A549 (cell line): ENCODE measurements at regions not wholly inside any gene's neighbourhood (a gene's known extent, or its start where the extent isn't known, plus 50 kb on each side); places are given as distances from the start of the nearest gene placed in this dataset.

Experiments used
- ATAC-seq, 2 experiments: fragments of 200-7000 bp in 1 of 2; fragments of >200 bp in 1 of 2; cut with Nextera tagmentation in 1 of 2; cut with Tn5 transposase in 1 of 2; 3 replicates each; pipeline versions ENCODE4 v1.8.0 to v1.9.1; 2018 to 2020; ENCODE audit warnings: mild to moderate bottlenecking in 1 of 2, moderate library complexity in 1 of 2
- CTCF ChIA-PET: fragments of 300-600 bp; sonication (Branson Sonifier 250); formaldehyde crosslinking; extraction: SDS; loops from one replicate; lab custom pipeline; 2021; ENCODE audit warnings: antibody characterized with exemption, inconsistent platforms; lab: Yijun Ruan, JAX
- POLR2A ChIA-PET: fragments of 350-600 bp; formaldehyde crosslinking; extraction: SDS; loops from one replicate; lab custom pipeline; 2021; ENCODE audit warnings: antibody characterized with exemption, inconsistent platforms; lab: Yijun Ruan, JAX
- DNase-seq, 2 experiments: peaks; one replicate each; pipeline versions ENCODE4 v3.0.0 to v3.0.0-alpha.2; 2011 to 2016; ENCODE audit warnings: low read depth in 1 of 2, low spot score in 1 of 2
- FAIRE-seq: peaks from 2 replicates; lab custom pipeline; 2011; peaks lifted over from hg19 to GRCh38; lab: Jason Lieb, UNC
- H3K27ac ChIP-seq, 2 experiments: fragments of >200 bp; sonication (Bioruptor Twin); formaldehyde crosslinking; 3 replicates each; pipeline ENCODE4 v1.5.1; 2016 to 2017
- H3K4me1 ChIP-seq: fragments of >200 bp; sonication (Bioruptor Twin); formaldehyde crosslinking; 3 replicates; pipeline ENCODE4 v1.6.1; 2016
- H3K4me2 ChIP-seq: fragments of >200 bp; sonication (Bioruptor Twin); formaldehyde crosslinking; 3 replicates; pipeline ENCODE4 v1.6.1; 2016
- H3K4me3 ChIP-seq: fragments of >200 bp; sonication (Bioruptor Twin); formaldehyde crosslinking; 3 replicates; pipeline ENCODE4 v1.5.1; 2016
- H3K9me3 ChIP-seq: fragments of >200 bp; sonication (Bioruptor Twin); formaldehyde crosslinking; 3 replicates; pipeline ENCODE4 v1.6.1; 2016
- BCL3 ChIP-seq: fragments of >200 bp; sonication (Bioruptor Twin); formaldehyde crosslinking; IDR thresholded peaks from 3 replicates; pipeline ENCODE4 v1.6.1; 2016
- CTCF ChIP-seq: fragments of >200 bp; sonication (Bioruptor Twin); formaldehyde crosslinking; IDR thresholded peaks from 3 replicates; pipeline ENCODE4 v1.5.1; 2016
- EHF ChIP-seq: fragments of 250-450 bp; sonication (Bioruptor Pico); IDR thresholded peaks from 2 replicates; pipeline ENCODE4 v1.5.0; 2020; ENCODE audit warnings: mild to moderate bottlenecking
- ELK1 ChIP-seq: fragments of 150-350 bp; IDR thresholded peaks from 2 replicates; pipeline ENCODE4 v1.6.1; 2014; ENCODE audit warnings: low read depth, mild to moderate bottlenecking, low read length
- FOSB ChIP-seq: fragments of 250-450 bp; sonication (Bioruptor Pico); IDR thresholded peaks from 2 replicates; pipeline ENCODE4 v1.5.0; 2020; ENCODE audit warnings: mild to moderate bottlenecking, moderate library complexity
- FOXS1 ChIP-seq: fragments of 250-450 bp; sonication (Bioruptor Pico); IDR thresholded peaks from 2 replicates; pipeline ENCODE4 v1.5.0; 2020; ENCODE audit warnings: mild to moderate bottlenecking, moderate library complexity
- HDAC2 ChIP-seq: fragments of 200-600 bp; sonication (generic); IDR thresholded peaks from 2 replicates; pipeline ENCODE4 v1.6.1; 2016
- HMGXB4 ChIP-seq: fragments of 250-450 bp; sonication (Bioruptor Pico); IDR thresholded peaks from 2 replicates; pipeline ENCODE4 v1.5.0; 2021; ENCODE audit warnings: mild to moderate bottlenecking, moderate library complexity, borderline replicate concordance
- KDM1A ChIP-seq: fragments of 200-600 bp; sonication (generic); IDR thresholded peaks from 2 replicates; pipeline ENCODE4 v1.6.1; 2016; ENCODE audit warnings: low read depth, mild to moderate bottlenecking
- KDM5A ChIP-seq: fragments of 200-600 bp; sonication (generic); IDR thresholded peaks from 2 replicates; pipeline ENCODE4 v1.6.1; 2016; ENCODE audit warnings: antibody characterized with exemption, mild to moderate bottlenecking
- MAFK ChIP-seq: fragments of 450-650 bp; IDR thresholded peaks from 2 replicates; pipeline ENCODE4 v1.6.1; 2014; ENCODE audit not compliant: partially characterized antibody
- MYC ChIP-seq: IDR thresholded peaks from 2 replicates; pipeline ENCODE4 v1.6.1; 2012; ENCODE audit warnings: mild to moderate bottlenecking, inconsistent platforms, low read length, improper control_type of control experiment, borderline replicate concordance
- NFE2L2 ChIP-seq: fragments of 150-350 bp; conservative IDR thresholded peaks from 2 replicates; pipeline ENCODE4 v1.6.1; 2014; ENCODE audit warnings: low read length
- RCOR1 ChIP-seq: fragments of 150-350 bp; IDR thresholded peaks from 2 replicates; pipeline ENCODE4 v1.6.1; 2014; ENCODE audit warnings: antibody characterized with exemption, low read length, low read depth
- REST ChIP-seq: fragments of 200-600 bp; sonication (generic); IDR thresholded peaks from 2 replicates; pipeline ENCODE4 v1.6.1; 2016; ENCODE audit warnings: antibody characterized with exemption, mild to moderate bottlenecking, moderate library complexity
- SMC3 ChIP-seq: fragments of >200 bp; sonication (Bioruptor Twin); formaldehyde crosslinking; IDR thresholded peaks from 3 replicates; pipeline ENCODE4 v1.6.1; 2018; ENCODE audit warnings: inconsistent platforms
- TP53 ChIP-seq: fragments of 250-450 bp; sonication (Bioruptor Pico); IDR thresholded peaks from 2 replicates; pipeline ENCODE4 v1.5.0; 2021; ENCODE audit warnings: mild to moderate bottlenecking, moderate library complexity
- WGBS: methylation state at CpG from one replicate; pipeline ENCODE4 v1.1.6; 2017; ENCODE audit errors: missing lambda C conversion rate; 5-methylcytosine and 5-hydroxymethylcytosine counted together

- peaks cover 22% of the 10 kb centered on the region; the same call in 1 of the 3 replicates for H3K9me3 ChIP-seq
- H3K4me3 ChIP-seq: no peak overlapping the region
- ATAC-seq (peak; percentile 16 to 34; a peak in 3 of 6 replicates), DNase-seq (no peak), FAIRE-seq (no peak)
- peak overlapping the region; percentile 46 for H3K4me2 ChIP-seq
- H3K27ac ChIP-seq: peak overlapping the region; percentile 76 to 87
- TF ChIP-seq MYC (no peak), EHF (CRISPR knock-in tag) (no peak), NFE2L2 (no peak), HDAC2 (no peak), ELK1 (no peak), RCOR1 (no peak), TP53 (CRISPR knock-in tag) (no peak), CTCF (no peak), MAFK (no peak), FOSB (CRISPR knock-in tag) (no peak), FOXS1 (CRISPR knock-in tag) (no peak), BCL3 (no peak), REST (no peak)
- POLR2A ChIA-PET: interaction anchor here (1.1 to 1.7 kb wide), 5 partner anchors 108 to 465 kb away, joined by 3 to 16 read pairs (median 4); partner anchors contain the start of genes FNDC3A and RCBTB2
- 63% methylated on average over 3 of the region's 4 CpGs for WGBS
- CTCF ChIA-PET: interaction anchor here (0.9 kb wide), 1 partner anchor 204 kb away, joined by 3 read pairs; no protein-coding TSS in a partner anchor
- peaks cover 18% of the 10 kb centered on the region for H3K4me1 ChIP-seq
Observed at GRCh38 chr13:48783695-48784230, 130.0 kb downstream of the CYSLTR2 start.

GRCh38 chr13:48784916-48785548 lies 131.3 kb downstream of the CYSLTR2 start:
- FAIRE-seq: no peak
- no peak overlapping the region for H3K4me3 ChIP-seq
- no peak for DNase-seq
- ChIA-PET POLR2A (no interaction called here), CTCF (no interaction called here)
- no peak overlapping the region for H3K4me2 ChIP-seq
- peaks cover 17% of the 10 kb centered on the region; the same call in 1 of the 3 replicates for H3K9me3 ChIP-seq
- TF ChIP-seq FOXS1 (CRISPR knock-in tag) (no peak), KDM1A (no peak), ELK1 (no peak), HMGXB4 (no peak), SMC3 (no peak), KDM5A (no peak)
- H3K27ac ChIP-seq: peak overlapping the region; percentile 76 to 87; a peak in 4 of 6 replicates
- 93% methylated on average over 3 of the region's 3 CpGs for WGBS
- ATAC-seq: no peak
- peaks cover 18% of the 10 kb centered on the region for H3K4me1 ChIP-seq
